ENCODE measurements at regions not wholly inside any gene's neighbourhood (a gene's known extent, or its start where the extent isn't known, plus 50 kb on each side); places are given as distances from the start of the nearest gene placed in this dataset.

- TF ChIP-seq, protein P1, sequence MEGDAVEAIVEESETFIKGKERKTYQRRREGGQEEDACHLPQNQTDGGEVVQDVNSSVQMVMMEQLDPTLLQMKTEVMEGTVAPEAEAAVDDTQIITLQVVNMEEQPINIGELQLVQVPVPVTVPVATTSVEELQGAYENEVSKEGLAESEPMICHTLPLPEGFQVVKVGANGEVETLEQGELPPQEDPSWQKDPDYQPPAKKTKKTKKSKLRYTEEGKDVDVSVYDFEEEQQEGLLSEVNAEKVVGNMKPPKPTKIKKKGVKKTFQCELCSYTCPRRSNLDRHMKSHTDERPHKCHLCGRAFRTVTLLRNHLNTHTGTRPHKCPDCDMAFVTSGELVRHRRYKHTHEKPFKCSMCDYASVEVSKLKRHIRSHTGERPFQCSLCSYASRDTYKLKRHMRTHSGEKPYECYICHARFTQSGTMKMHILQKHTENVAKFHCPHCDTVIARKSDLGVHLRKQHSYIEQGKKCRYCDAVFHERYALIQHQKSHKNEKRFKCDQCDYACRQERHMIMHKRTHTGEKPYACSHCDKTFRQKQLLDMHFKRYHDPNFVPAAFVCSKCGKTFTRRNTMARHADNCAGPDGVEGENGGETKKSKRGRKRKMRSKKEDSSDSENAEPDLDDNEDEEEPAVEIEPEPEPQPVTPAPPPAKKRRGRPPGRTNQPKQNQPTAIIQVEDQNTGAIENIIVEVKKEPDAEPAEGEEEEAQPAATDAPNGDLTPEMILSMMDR (IDR thresholded peaks at IDR 0.05): no peak
- no peak for TF ChIP-seq POLR2A (IDR thresholded peaks at IDR 0.05)
Observed at GRCh38 chr17:33369149-33369548, 76.1 kb upstream of the ASIC2 start.
